ENCODE measurements at regions not wholly inside any gene's neighbourhood (a gene's known extent, or its start where the extent isn't known, plus 50 kb on each side); places are given as distances from the start of the nearest gene placed in this dataset.

- Histone ChIP-seq H3K9me3 (replicated peaks; ENCODE audit: control insufficient read depth, insufficient read depth, low read depth, low read length) (no peaks in the 10 kb centered on the region), H3K4me1 (replicated peaks in 1 of 2; ENCODE audit: control insufficient read depth in 2 of 2, insufficient read depth in 2 of 2, low read length in 2 of 2) (peaks cover 0 to 7% of the 10 kb centered on the region in 2 experiments; a peak in 1 of 5 replicates), H3K79me2 (ENCODE audit: control insufficient read depth, insufficient read depth, low read length) (no peaks in the 10 kb centered on the region), H3K36me3 (ENCODE audit: control insufficient read depth, insufficient read depth, low read length) (no peaks in the 10 kb centered on the region), H3K4me3 (no peak overlapping the region), H3K27me3 (ENCODE audit: control insufficient read depth in 2 of 2, insufficient read depth in 2 of 2, low read length in 2 of 2) (peaks cover 0 to 36% of the 10 kb centered on the region in 2 experiments; a peak in 3 of 5 replicates), H3K27ac (ENCODE audit: extremely low read depth, low read depth, low read length) (no peak overlapping the region), H3K4me2 (ENCODE audit: insufficient read depth, low read length) (no peak overlapping the region), H4K20me1 (replicated peaks; ENCODE audit: control insufficient read depth, insufficient read depth, low read length) (peaks cover 9% of the 10 kb centered on the region; the same call in 1 of the 2 replicates), H2AFZ (ENCODE audit: low read depth, low read length) (no peak overlapping the region), H3K9me1 (ENCODE audit: control insufficient read depth, insufficient read depth, low read length) (no peaks in the 10 kb centered on the region), H3K9ac (ENCODE audit: insufficient read depth in 1 of 2, low read depth in 2 of 2, low read length in 2 of 2) (no peak overlapping the region)
- POLR2A ChIA-PET = interaction anchor here (1.5 kb wide), 1 partner anchor 11 kb away, joined by 3 read pairs; no protein-coding TSS in a partner anchor
- no peak for FAIRE-seq
- intact Hi-C loops (cut with micrococcal nuclease) (loop anchor here (10.0 kb wide), 1 partner anchor 202 kb away; no protein-coding TSS in a partner anchor), in situ Hi-C loops (cut with MboI) (no loop called here)
- 0% methylated on average over 4 of the region's 4 CpGs for WGBS (ENCODE audit: insufficient coverage, low coverage, missing lambda C conversion rate)
- BruUV-seq (replicated peaks) = no TSS peak
- CTCF ChIA-PET (ENCODE audit: low intra/inter-chr PET ratio) = no interaction called here
- ATAC-seq = no peak
- DNase-seq (ENCODE audit: extremely low read depth in 1 of 4, low spot score in 3 of 4) = no peak
- TF ChIP-seq KDM4B (IDR thresholded peaks at IDR 0.05; ENCODE audit: borderline replicate concordance in 2 of 2, low read depth in 1 of 2) (no peak), ZNF197 (CRISPR knock-in tag; IDR thresholded peaks at IDR 0.05; ENCODE audit: low read depth) (no peak), ZBTB8A (IDR thresholded peaks at IDR 0.05; ENCODE audit: partially characterized antibody) (no peak), SMC3 (conservative IDR thresholded peaks at IDR 0.05; ENCODE audit: insufficient read depth, low read depth, low read length) (no peak), E4F1 (CRISPR knock-in tag; IDR thresholded peaks at IDR 0.05; ENCODE audit: borderline replicate concordance) (no peak), CHD2 (IDR thresholded peaks at IDR 0.05; ENCODE audit: low read depth, low read length) (no peak), EWSR1 (IDR thresholded peaks at IDR 0.05; ENCODE audit: borderline replicate concordance, low read depth, partially characterized antibody) (no peak), SNIP1 (IDR thresholded peaks at IDR 0.05; ENCODE audit: low read depth) (no peak), ZNF583 (CRISPR knock-in tag; IDR thresholded peaks at IDR 0.05) (no peak), TCF7 (IDR thresholded peaks at IDR 0.05; ENCODE audit: borderline replicate concordance) (no peak), ATF4 (CRISPR knock-in tag; IDR thresholded peaks at IDR 0.05) (no peak), CUX1 (CRISPR knock-in tag; IDR thresholded peaks at IDR 0.05) (no peak), KAT2B (IDR thresholded peaks at IDR 0.05; ENCODE audit: low read depth, low read length) (no peak), HOXB6 (CRISPR knock-in tag; IDR thresholded peaks at IDR 0.05; ENCODE audit: borderline replicate concordance) (no peak)
Measured at GRCh38 chr7:131943211-131943610, 386.8 kb upstream of the PODXL start.
